Hypothalamus (tissue), 51 donors: ENCODE measurements at regions not wholly inside any gene's neighbourhood (a gene's known extent, or its start where the extent isn't known, plus 50 kb on each side); places are given as distances from the start of the nearest gene placed in this dataset.
"Not testable (repeated sequence)": the region's sequence is repeated elsewhere in the genome, so short reads cannot be mapped to it uniquely, and the experiment has no call there.

Experiments
- DNase-seq, 51 donors: peaks; one replicate each; lab custom pipeline; 2025; lab: John Stamatoyannopoulos, UW

- DNase-seq = no peak
Measured at GRCh38 chr10:14429043-14429700, 98.4 kb upstream of the FRMD4A start.

GRCh38 chr10:14425034-14425433 lies 94.3 kb upstream of the FRMD4A start:
- DNase-seq = no peak

DNA sequence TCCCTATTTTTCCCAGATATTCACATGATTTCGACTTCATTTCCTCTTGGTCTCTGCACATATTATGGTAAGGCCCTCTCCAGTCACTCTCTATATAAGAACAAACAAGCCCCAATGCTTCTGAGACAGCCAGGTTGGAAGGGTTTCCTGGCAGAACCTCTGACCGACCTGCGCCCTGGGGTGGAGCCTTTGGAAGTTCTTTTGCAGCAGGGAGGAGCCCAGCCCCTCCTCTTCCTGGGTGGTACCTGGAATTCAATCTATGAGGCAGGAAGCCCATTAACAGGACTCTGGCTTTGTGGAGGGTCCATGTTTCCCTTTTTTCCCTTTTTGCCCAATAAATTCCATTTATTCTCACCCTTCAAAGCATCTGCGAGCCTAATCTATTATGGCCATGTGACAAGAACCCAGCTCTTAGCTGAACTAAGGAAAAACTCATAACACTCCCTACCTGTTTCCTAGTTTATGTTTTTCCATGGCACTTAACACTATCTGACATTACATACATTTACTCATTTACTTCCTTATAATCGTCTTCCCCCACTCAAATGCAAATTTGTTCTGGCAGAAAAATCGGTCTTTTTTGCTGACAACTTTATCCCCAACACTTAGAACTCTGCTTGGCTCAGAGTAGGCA lies 92.5 kb upstream of the FRMD4A start:
- no peak for DNase-seq

GRCh38 chr10:14422431-14422830 lies 91.7 kb upstream of the FRMD4A start:
- DNase-seq = no peak

GRCh38 chr10:14421941-14422340 lies 91.2 kb upstream of the FRMD4A start:
- DNase-seq = no peak

- DNase-seq = not testable (repeated sequence)
Measured at GRCh38 chr10:14417336-14417735, 86.6 kb upstream of the FRMD4A start.

DNA sequence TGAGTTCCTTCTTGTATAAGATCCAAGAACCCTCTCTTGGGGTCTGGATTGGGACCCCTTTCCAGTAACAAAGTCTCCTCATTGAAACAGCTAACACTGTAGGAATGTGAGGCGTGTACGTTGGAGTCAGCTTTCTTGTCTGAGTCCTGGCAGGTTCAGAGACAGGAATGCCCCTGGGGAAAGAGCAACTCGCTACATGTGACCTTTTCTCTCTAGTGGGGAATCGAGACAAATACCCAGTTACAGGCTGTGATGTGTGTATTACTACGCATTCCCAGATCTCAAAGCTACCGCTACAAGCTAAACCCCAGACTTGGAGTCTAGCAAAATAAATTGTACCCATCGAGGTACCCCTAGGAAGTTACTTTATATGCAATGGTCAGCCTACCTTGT lies 85.6 kb upstream of the FRMD4A start:
- no peak for DNase-seq

DNA sequence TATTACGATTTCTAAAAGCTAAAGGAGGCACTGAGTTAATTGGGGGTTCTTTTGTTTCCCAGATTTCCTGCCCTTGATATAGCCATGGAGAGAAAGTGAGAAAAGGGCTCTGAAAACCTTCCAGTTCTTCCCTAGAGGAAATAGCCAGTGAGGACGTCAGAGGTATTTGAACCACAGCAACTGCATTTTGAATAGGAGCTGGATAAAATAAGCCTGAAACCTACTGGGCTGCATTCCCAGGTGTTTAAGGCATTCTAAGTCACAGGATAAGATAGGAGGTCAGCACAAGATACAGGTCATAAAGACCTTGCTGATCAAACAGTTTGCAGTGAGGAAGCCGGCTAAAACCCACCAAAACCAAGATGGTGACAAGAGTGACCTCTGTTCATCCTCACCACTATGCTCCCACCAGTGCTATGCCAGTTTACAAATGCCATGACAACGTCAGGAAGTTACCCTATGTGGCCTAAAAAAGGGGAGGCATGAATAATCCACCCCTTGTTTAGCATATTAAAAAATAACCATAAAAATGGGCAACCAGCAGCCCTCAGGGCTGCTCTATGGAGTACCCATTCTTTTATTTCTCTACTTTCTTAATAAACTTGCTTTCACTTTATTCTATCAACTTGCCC lies 85.1 kb upstream of the FRMD4A start:
- no peak for DNase-seq

GRCh38 chr10:14414901-14415300 lies 84.2 kb upstream of the FRMD4A start:
- DNase-seq = no peak

- no peak for DNase-seq
Measured at GRCh38 chr10:14413523-14413922, 82.8 kb upstream of the FRMD4A start.

GRCh38 chr10:14412624-14413023 lies 81.9 kb upstream of the FRMD4A start:
- DNase-seq = no peak

- no peak for DNase-seq
Measured at GRCh38 chr10:14409856-14410458, 79.2 kb upstream of the FRMD4A start.

DNA sequence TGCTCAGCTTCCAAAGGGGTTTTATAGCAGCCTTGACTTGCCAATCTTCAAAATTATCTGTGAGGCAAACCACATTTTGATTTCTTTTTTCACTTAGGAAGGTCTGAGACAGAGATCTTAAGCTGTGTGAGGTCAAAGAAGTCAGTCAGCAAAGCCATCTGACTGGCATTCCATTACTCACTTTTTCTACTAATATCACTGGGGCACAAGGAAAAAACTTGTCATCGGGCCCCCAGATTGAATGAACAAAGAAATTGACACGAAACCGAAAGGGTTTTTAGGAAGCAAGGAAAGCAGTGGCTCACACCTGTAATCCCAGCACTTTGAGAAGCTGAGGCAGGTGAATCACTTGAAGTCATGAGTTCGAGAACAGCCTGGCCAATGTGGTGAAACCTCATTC lies 78.5 kb upstream of the FRMD4A start:
- no peak for DNase-seq

- DNase-seq = no peak
Measured at GRCh38 chr10:14408139-14408538, 77.4 kb upstream of the FRMD4A start.

- no peak for DNase-seq
Measured at GRCh38 chr10:14407567-14407966, 76.8 kb upstream of the FRMD4A start.

GRCh38 chr10:14405076-14406065 lies 74.6 kb upstream of the FRMD4A start:
- DNase-seq = no peak

GRCh38 chr10:14403881-14404623 lies 73.3 kb upstream of the FRMD4A start:
- DNase-seq = no peak

DNA sequence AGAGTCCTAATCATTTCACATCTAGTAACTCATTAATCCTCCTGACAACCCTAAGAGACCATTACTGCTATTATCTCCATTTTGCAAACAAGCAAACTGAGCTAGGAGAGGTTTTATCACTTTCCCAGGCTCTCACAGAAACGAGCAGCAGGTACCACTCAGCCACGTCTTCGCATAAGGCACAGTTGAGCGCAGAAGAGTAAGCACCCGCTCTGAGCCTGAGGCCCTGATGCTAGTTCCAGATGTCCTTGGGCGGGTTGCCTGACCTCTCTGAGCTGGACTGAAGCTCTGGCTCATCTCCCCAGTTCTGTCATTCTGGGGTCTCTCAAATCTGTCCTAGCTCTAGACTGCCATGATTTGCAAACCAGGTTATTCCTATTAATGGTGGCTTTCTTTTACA lies 72.6 kb upstream of the FRMD4A start:
- DNase-seq = no peak

DNA sequence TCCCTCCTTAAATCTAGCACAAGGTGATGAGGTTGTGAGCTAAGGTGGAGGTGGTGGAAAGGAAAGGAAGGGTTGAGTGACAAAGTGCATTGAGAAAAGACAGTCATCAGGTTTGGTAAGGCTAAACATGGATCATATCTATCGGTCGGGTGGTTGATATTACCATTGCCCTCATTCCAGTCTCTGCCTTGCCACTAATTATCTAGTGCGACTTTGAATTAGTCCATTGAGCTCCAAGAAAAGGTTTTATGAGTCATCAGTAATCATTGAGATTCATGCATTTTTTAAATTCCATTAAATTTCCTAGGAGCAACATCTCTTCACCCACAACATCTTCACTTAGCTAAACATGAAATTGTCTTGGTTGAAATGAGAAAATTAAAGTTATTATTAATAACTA lies 68.9 kb upstream of the FRMD4A start:
- DNase-seq = no peak

GRCh38 chr10:14397066-14397465 lies 66.3 kb upstream of the FRMD4A start:
- DNase-seq = peak in 40 of 51 donors; percentile 3 to 77 (median 44)
